ENCODE measurements at regions not wholly inside any gene's neighbourhood (a gene's known extent, or its start where the extent isn't known, plus 50 kb on each side); places are given as distances from the start of the nearest gene placed in this dataset.

DNA sequence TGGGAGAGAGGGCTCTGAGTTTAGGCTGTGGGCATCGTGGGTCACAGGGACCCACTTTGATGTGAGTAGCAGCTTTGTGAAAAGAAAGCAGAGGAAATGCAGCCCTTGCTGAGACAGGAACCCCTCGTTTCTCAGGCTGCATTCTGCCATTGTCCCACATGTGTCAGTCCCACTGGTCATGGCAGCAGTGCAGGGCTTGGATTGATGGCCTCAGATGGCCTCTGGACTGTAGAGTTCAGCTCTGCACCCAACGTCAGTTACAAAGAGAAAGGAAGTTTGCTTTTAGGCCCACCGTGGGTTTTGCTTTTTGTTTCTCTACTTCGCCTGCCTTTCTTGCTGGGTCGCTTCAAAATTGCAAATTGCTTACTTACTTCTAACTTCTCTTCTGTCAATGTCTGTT, 248.3 kb upstream of the KLF3 start:
- TF ChIP-seq, protein P1, sequence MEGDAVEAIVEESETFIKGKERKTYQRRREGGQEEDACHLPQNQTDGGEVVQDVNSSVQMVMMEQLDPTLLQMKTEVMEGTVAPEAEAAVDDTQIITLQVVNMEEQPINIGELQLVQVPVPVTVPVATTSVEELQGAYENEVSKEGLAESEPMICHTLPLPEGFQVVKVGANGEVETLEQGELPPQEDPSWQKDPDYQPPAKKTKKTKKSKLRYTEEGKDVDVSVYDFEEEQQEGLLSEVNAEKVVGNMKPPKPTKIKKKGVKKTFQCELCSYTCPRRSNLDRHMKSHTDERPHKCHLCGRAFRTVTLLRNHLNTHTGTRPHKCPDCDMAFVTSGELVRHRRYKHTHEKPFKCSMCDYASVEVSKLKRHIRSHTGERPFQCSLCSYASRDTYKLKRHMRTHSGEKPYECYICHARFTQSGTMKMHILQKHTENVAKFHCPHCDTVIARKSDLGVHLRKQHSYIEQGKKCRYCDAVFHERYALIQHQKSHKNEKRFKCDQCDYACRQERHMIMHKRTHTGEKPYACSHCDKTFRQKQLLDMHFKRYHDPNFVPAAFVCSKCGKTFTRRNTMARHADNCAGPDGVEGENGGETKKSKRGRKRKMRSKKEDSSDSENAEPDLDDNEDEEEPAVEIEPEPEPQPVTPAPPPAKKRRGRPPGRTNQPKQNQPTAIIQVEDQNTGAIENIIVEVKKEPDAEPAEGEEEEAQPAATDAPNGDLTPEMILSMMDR (IDR thresholded peaks at IDR 0.05; ENCODE audit: low read depth, low read length): no peak
- TF ChIP-seq EZH2phosphoT487 (IDR thresholded peaks at IDR 0.05; ENCODE audit: low read depth): no peak
